ENCODE measurements at regions not wholly inside any gene's neighbourhood (a gene's known extent, or its start where the extent isn't known, plus 50 kb on each side); places are given as distances from the start of the nearest gene placed in this dataset.

DNA sequence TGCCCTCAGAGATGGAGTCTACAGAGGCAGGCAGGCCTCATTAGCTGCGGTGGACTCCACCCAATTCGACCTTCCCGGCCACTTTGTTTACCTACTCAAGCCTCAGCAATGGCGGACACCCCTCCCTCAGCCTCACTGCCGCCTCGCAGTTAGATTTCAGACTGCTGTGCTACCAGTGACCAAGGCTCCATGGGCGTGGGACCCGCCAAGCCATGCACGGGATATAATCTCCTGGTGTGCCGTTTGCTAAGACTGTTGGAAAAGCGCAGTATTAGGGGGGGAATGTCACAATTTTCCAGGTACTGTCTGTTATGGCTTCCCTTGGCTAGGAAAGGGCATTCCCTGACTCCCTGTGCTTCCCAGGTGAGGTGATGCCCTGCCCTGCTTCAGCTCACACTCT lies 252.3 kb downstream of the ARL4A start:
- no peak overlapping the region for H3K4me3 ChIP-seq (ENCODE audit: insufficient read depth, low read length, poor library complexity, severe bottlenecking)
- no peaks in the 10 kb centered on the region for H3F3A ChIP-seq (ENCODE audit: insufficient read depth)
- no peaks in the 10 kb centered on the region for H4K20me1 ChIP-seq (ENCODE audit: low read depth, low read length)
- no peak overlapping the region for H3K27ac ChIP-seq (ENCODE audit: low read depth, low read length)
- peaks cover 6% of the 10 kb centered on the region; the same call in 1 of the 2 replicates for H3K9me3 ChIP-seq (ENCODE audit: insufficient read depth, low read length)
- no peaks in the 10 kb centered on the region for H3K9me2 ChIP-seq (replicated peaks; ENCODE audit: insufficient read depth, low read length)
- no peak for TF ChIP-seq CTCF (IDR thresholded peaks at IDR 0.05; ENCODE audit: insufficient read depth, low read length, poor library complexity, severe bottlenecking)
- no peak for TF ChIP-seq EZH2phosphoT487 (conservative IDR thresholded peaks at IDR 0.05; ENCODE audit: low read length)
- no peak overlapping the region for H3K4me2 ChIP-seq (ENCODE audit: low read depth, low read length, poor library complexity, severe bottlenecking)
- H3K9ac ChIP-seq (ENCODE audit: low read length), result no peak overlapping the region
- H2AFZ ChIP-seq (ENCODE audit: low read depth, low read length, severe bottlenecking), result no peak overlapping the region
- H3K79me2 ChIP-seq (ENCODE audit: insufficient read depth, low read length), result no peaks in the 10 kb centered on the region
- H3K36me3 ChIP-seq (ENCODE audit: low read length), result no peaks in the 10 kb centered on the region
- H3K27me3 ChIP-seq (ENCODE audit: low read length), result no peaks in the 10 kb centered on the region

GRCh38 chr7:12941512-12941911 lies 254.1 kb downstream of the ARL4A start:
- no peaks in the 10 kb centered on the region for H3K9me2 ChIP-seq (replicated peaks; ENCODE audit: insufficient read depth, low read length)
- no peak overlapping the region for H3K4me2 ChIP-seq (ENCODE audit: low read depth, low read length, poor library complexity, severe bottlenecking)
- H4K20me1 ChIP-seq (ENCODE audit: low read depth, low read length), result no peaks in the 10 kb centered on the region
- no peaks in the 10 kb centered on the region for H3K36me3 ChIP-seq (ENCODE audit: low read length)
- no peak overlapping the region for H3K9ac ChIP-seq (ENCODE audit: low read length)
- peaks cover 6% of the 10 kb centered on the region; the same call in 1 of the 2 replicates for H3K9me3 ChIP-seq (ENCODE audit: insufficient read depth, low read length)
- H3K4me3 ChIP-seq (ENCODE audit: insufficient read depth, low read length, poor library complexity, severe bottlenecking), result no peak overlapping the region
- H3K27me3 ChIP-seq (ENCODE audit: low read length), result no peaks in the 10 kb centered on the region
- no peak for TF ChIP-seq CTCF (IDR thresholded peaks at IDR 0.05; ENCODE audit: insufficient read depth, low read length, poor library complexity, severe bottlenecking)
- no peak for TF ChIP-seq EZH2phosphoT487 (conservative IDR thresholded peaks at IDR 0.05; ENCODE audit: low read length)
- H3F3A ChIP-seq (ENCODE audit: insufficient read depth), result no peaks in the 10 kb centered on the region
- no peak overlapping the region for H2AFZ ChIP-seq (ENCODE audit: low read depth, low read length, severe bottlenecking)
- no peak overlapping the region for H3K27ac ChIP-seq (ENCODE audit: low read depth, low read length)
- no peaks in the 10 kb centered on the region for H3K79me2 ChIP-seq (ENCODE audit: insufficient read depth, low read length)

GRCh38 chr7:12942609-12943008 lies 255.2 kb downstream of the ARL4A start:
- no peaks in the 10 kb centered on the region for H3K79me2 ChIP-seq (ENCODE audit: insufficient read depth, low read length)
- no peak overlapping the region for H3K4me2 ChIP-seq (ENCODE audit: low read depth, low read length, poor library complexity, severe bottlenecking)
- H3K36me3 ChIP-seq (ENCODE audit: low read length), result no peaks in the 10 kb centered on the region
- H3K9me3 ChIP-seq (ENCODE audit: insufficient read depth, low read length), result peaks cover 6% of the 10 kb centered on the region; the same call in 1 of the 2 replicates
- H3K9me2 ChIP-seq (replicated peaks; ENCODE audit: insufficient read depth, low read length), result no peaks in the 10 kb centered on the region
- no peaks in the 10 kb centered on the region for H3F3A ChIP-seq (ENCODE audit: insufficient read depth)
- H3K27ac ChIP-seq (ENCODE audit: low read depth, low read length), result no peak overlapping the region
- H4K20me1 ChIP-seq (ENCODE audit: low read depth, low read length), result no peaks in the 10 kb centered on the region
- no peak overlapping the region for H3K9ac ChIP-seq (ENCODE audit: low read length)
- no peak overlapping the region for H3K4me3 ChIP-seq (ENCODE audit: insufficient read depth, low read length, poor library complexity, severe bottlenecking)
- no peaks in the 10 kb centered on the region for H3K27me3 ChIP-seq (ENCODE audit: low read length)
- no peak overlapping the region for H2AFZ ChIP-seq (ENCODE audit: low read depth, low read length, severe bottlenecking)
- TF ChIP-seq CTCF (IDR thresholded peaks at IDR 0.05; ENCODE audit: insufficient read depth, low read length, poor library complexity, severe bottlenecking) (no peak), EZH2phosphoT487 (conservative IDR thresholded peaks at IDR 0.05; ENCODE audit: low read length) (no peak)

All from SU-DHL-6 (cell line).